GM23338 (cell line): ENCODE measurements at regions not wholly inside any gene's neighbourhood (a gene's known extent, or its start where the extent isn't known, plus 50 kb on each side); places are given as distances from the start of the nearest gene placed in this dataset.

ENCODE experiments used
- ATAC-seq: fragments of 200-7000 bp; cut with Tn5 transposase; 3 replicates; pipeline ENCODE4 v1.9.1; 2020
- DNase-seq: peaks from one replicate; pipeline ENCODE4 v3.0.0-alpha.2; 2015; ENCODE audit warnings: low spot score
- H2AFZ ChIP-seq: fragments of 200-600 bp; sonication (generic); 2 replicates; pipeline ENCODE4 v1.8.0; 2016; ENCODE audit warnings: antibody characterized with exemption, mild to moderate bottlenecking, moderate library complexity
- H3F3A ChIP-seq: fragments of 200-600 bp; sonication (generic); replicated peaks from 2 replicates; pipeline ENCODE4 v1.8.0; 2017; ENCODE audit warnings: antibody characterized with exemption, mixed run types, low read depth
- H3K27ac ChIP-seq: fragments of 200-600 bp; sonication (generic); 2 replicates; pipeline ENCODE4 v1.6.1; 2016; ENCODE audit warnings: low read depth
- H3K27me3 ChIP-seq: fragments of 200-600 bp; sonication (generic); 2 replicates; pipeline ENCODE4 v1.8.0; 2016; ENCODE audit warnings: mild to moderate bottlenecking, mixed run types, moderate library complexity; ENCODE audit not compliant: insufficient read depth
- H3K36me3 ChIP-seq: fragments of 200-600 bp; sonication (generic); 2 replicates; pipeline ENCODE4 v1.8.0; 2016; ENCODE audit warnings: mild to moderate bottlenecking; ENCODE audit not compliant: insufficient read depth
- H3K4me1 ChIP-seq: fragments of 200-600 bp; sonication (generic); 2 replicates; pipeline ENCODE4 v1.8.0; 2016; ENCODE audit warnings: mild to moderate bottlenecking, moderate library complexity; ENCODE audit not compliant: insufficient read depth
- H3K4me2 ChIP-seq: fragments of 200-600 bp; sonication (generic); 2 replicates; pipeline ENCODE4 v1.7.1; 2017; ENCODE audit warnings: mixed run types
- H3K4me3 ChIP-seq: fragments of 200-600 bp; sonication (generic); 2 replicates; pipeline ENCODE4 v1.6.1; 2016; ENCODE audit warnings: mixed run types
- H3K79me2 ChIP-seq: fragments of 200-600 bp; sonication (generic); replicated peaks from 2 replicates; pipeline ENCODE4 v1.8.0; 2017; ENCODE audit warnings: mild to moderate bottlenecking; ENCODE audit not compliant: insufficient read depth
- H3K9me2 ChIP-seq: fragments of 200-600 bp; sonication (generic); 2 replicates; pipeline ENCODE4 v1.8.0; 2017; ENCODE audit not compliant: insufficient read depth
- H4K20me1 ChIP-seq: fragments of 200-600 bp; sonication (generic); replicated peaks from 2 replicates; pipeline ENCODE4 v1.8.0; 2017; ENCODE audit warnings: mild to moderate bottlenecking; ENCODE audit not compliant: insufficient read depth
- H3K27ac Mint-ChIP-seq: 2 replicates; pipeline ENCODE4 v1.8.0; 2020; ENCODE audit warnings: inconsistent platforms, mild to moderate bottlenecking, moderate library complexity, mixed read lengths
- H3K27me3 Mint-ChIP-seq: 3 replicates; pipeline ENCODE4 v1.8.0; 2022; ENCODE audit warnings: low read depth, mild to moderate bottlenecking, moderate library complexity, mixed read lengths, inconsistent platforms; ENCODE audit not compliant: insufficient read depth, poor library complexity
- H3K36me3 Mint-ChIP-seq: 3 replicates; pipeline ENCODE4 v1.8.0; 2021; ENCODE audit warnings: low read depth, mild to moderate bottlenecking, inconsistent platforms, moderate library complexity, mixed read lengths
- H3K4me1 Mint-ChIP-seq: 3 replicates; pipeline ENCODE4 v1.8.0; 2020; ENCODE audit warnings: mild to moderate bottlenecking, inconsistent platforms, mixed read lengths
- H3K4me3 Mint-ChIP-seq: 3 replicates; pipeline ENCODE4 v1.8.0; 2021; ENCODE audit warnings: moderate library complexity, mild to moderate bottlenecking, inconsistent platforms, mixed read lengths
- H3K9me3 Mint-ChIP-seq: 3 replicates; pipeline ENCODE4 v1.8.0; 2020; ENCODE audit warnings: moderate library complexity, mild to moderate bottlenecking, inconsistent platforms, mixed read lengths
- CREB1 ChIP-seq: fragments of 250-450 bp; sonication (Bioruptor Pico); IDR thresholded peaks from 2 replicates; pipeline ENCODE4 v1.5.0; 2020; ENCODE audit warnings: low read depth, mild to moderate bottlenecking, moderate library complexity
- EZH2 ChIP-seq: fragments of 200-600 bp; sonication (generic); IDR thresholded peaks from one replicate; pipeline ENCODE4 v1.8.0; 2017; ENCODE audit warnings: antibody characterized with exemption, mild to moderate bottlenecking, low read depth; ENCODE audit not compliant: unreplicated experiment
- EZH2phosphoT487 ChIP-seq: fragments of 200-600 bp; sonication (generic); IDR thresholded peaks from one replicate; pipeline ENCODE4 v1.8.1; 2018; ENCODE audit warnings: antibody characterized with exemption; ENCODE audit not compliant: unreplicated experiment
- JUNB ChIP-seq: IDR thresholded peaks from one replicate; pipeline ENCODE4 v1.6.1; 2016; ENCODE audit warnings: antibody characterized with exemption; ENCODE audit not compliant: unreplicated experiment
- NANOG ChIP-seq: IDR thresholded peaks from 2 replicates; pipeline ENCODE4 v1.6.1; 2016; ENCODE audit warnings: antibody characterized with exemption, borderline replicate concordance
- POLR2AphosphoS5 ChIP-seq: IDR thresholded peaks from 2 replicates; pipeline ENCODE4 v1.6.1; 2016; ENCODE audit warnings: antibody characterized with exemption, low read depth
- STAT1 ChIP-seq: IDR thresholded peaks from one replicate; pipeline ENCODE4 v1.6.1; 2016; ENCODE audit warnings: antibody characterized with exemption; ENCODE audit not compliant: unreplicated experiment
- ZNF114 ChIP-seq: fragments of 250-450 bp; sonication (Bioruptor Pico); IDR thresholded peaks from 2 replicates; pipeline ENCODE4 v1.5.0; 2020; ENCODE audit warnings: mild to moderate bottlenecking, moderate library complexity
- ZNF331 ChIP-seq: fragments of 250-450 bp; sonication (Bioruptor Pico); IDR thresholded peaks from 2 replicates; pipeline ENCODE4 v1.5.0; 2020; ENCODE audit warnings: low read depth, mild to moderate bottlenecking, moderate library complexity
- TF ChIP-seq, protein P1 (sequence below): IDR thresholded peaks from one replicate; pipeline ENCODE4 v1.6.1; 2018; ENCODE audit warnings: antibody characterized with exemption; ENCODE audit not compliant: unreplicated experiment
- TF ChIP-seq, protein P2 (sequence below): IDR thresholded peaks from 2 replicates; pipeline ENCODE4 v1.6.1; 2016; ENCODE audit warnings: antibody characterized with exemption
- TF ChIP-seq, protein P3 (sequence below): fragments of 250-450 bp; sonication (Bioruptor Pico); IDR thresholded peaks from 2 replicates; pipeline ENCODE4 v1.5.0; 2020; ENCODE audit warnings: mild to moderate bottlenecking, moderate library complexity
- TF ChIP-seq, protein P4 (sequence below), 2 experiments: fragments of 200-600 bp in 1 of 2; sonication (generic) in 1 of 2; conservative IDR thresholded peaks; 2 replicates each; pipeline versions ENCODE4 v1.5.1 to v1.6.1; 2016 to 2017; ENCODE audit warnings: antibody characterized with exemption in 2 of 2, low read depth in 2 of 2, mild to moderate bottlenecking in 2 of 2, moderate library complexity in 1 of 2

DNA sequence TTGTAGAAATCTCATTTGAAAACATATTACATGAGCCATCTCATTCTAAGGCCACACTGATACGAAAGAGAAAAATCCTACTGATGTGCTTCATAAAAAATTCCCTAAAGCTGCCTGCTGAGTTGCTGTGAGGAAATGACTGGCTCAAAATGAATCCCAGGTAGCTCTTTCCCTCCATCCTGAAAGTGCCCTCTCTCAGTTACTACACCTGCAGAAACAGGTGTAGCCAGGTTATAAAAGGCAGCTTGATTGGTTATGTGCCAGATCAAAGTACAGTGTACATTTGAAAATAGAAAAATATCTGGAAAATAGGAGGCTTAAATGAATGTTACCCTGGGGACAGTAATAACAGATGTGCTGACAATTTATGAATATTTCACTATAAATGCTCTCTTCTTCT is 833.4 kb upstream of the ADGRL4 start:
- no peaks in the 10 kb centered on the region for H3K9me3 Mint-ChIP-seq
- no peak for ATAC-seq
- Histone ChIP-seq H3K9me2 (no peaks in the 10 kb centered on the region), H3F3A (no peaks in the 10 kb centered on the region), H3K4me3 (no peak overlapping the region), H3K4me2 (no peak overlapping the region), H3K36me3 (no peaks in the 10 kb centered on the region), H4K20me1 (no peaks in the 10 kb centered on the region), H3K79me2 (no peaks in the 10 kb centered on the region), H3K27ac (no peak overlapping the region), H2AFZ (no peak overlapping the region), H3K27me3 (no peaks in the 10 kb centered on the region), H3K4me1 (peaks cover 8% of the 10 kb centered on the region; the same call in 1 of the 2 replicates)
- no peak for DNase-seq
- no peak overlapping the region for H3K27ac Mint-ChIP-seq
- peaks cover 10% of the 10 kb centered on the region for H3K4me1 Mint-ChIP-seq
- TF ChIP-seq, protein P1, sequence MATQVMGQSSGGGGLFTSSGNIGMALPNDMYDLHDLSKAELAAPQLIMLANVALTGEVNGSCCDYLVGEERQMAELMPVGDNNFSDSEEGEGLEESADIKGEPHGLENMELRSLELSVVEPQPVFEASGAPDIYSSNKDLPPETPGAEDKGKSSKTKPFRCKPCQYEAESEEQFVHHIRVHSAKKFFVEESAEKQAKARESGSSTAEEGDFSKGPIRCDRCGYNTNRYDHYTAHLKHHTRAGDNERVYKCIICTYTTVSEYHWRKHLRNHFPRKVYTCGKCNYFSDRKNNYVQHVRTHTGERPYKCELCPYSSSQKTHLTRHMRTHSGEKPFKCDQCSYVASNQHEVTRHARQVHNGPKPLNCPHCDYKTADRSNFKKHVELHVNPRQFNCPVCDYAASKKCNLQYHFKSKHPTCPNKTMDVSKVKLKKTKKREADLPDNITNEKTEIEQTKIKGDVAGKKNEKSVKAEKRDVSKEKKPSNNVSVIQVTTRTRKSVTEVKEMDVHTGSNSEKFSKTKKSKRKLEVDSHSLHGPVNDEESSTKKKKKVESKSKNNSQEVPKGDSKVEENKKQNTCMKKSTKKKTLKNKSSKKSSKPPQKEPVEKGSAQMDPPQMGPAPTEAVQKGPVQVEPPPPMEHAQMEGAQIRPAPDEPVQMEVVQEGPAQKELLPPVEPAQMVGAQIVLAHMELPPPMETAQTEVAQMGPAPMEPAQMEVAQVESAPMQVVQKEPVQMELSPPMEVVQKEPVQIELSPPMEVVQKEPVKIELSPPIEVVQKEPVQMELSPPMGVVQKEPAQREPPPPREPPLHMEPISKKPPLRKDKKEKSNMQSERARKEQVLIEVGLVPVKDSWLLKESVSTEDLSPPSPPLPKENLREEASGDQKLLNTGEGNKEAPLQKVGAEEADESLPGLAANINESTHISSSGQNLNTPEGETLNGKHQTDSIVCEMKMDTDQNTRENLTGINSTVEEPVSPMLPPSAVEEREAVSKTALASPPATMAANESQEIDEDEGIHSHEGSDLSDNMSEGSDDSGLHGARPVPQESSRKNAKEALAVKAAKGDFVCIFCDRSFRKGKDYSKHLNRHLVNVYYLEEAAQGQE = no peak
- TF ChIP-seq NANOG = no peak
- TF ChIP-seq STAT1 = no peak
- TF ChIP-seq EZH2phosphoT487 = no peak
- TF ChIP-seq CREB1 (CRISPR knock-in tag) = no peak
- no peak for TF ChIP-seq ZNF114
- TF ChIP-seq, protein P2, sequence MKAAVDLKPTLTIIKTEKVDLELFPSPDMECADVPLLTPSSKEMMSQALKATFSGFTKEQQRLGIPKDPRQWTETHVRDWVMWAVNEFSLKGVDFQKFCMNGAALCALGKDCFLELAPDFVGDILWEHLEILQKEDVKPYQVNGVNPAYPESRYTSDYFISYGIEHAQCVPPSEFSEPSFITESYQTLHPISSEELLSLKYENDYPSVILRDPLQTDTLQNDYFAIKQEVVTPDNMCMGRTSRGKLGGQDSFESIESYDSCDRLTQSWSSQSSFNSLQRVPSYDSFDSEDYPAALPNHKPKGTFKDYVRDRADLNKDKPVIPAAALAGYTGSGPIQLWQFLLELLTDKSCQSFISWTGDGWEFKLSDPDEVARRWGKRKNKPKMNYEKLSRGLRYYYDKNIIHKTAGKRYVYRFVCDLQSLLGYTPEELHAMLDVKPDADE = no peak
- TF ChIP-seq, protein P3, sequence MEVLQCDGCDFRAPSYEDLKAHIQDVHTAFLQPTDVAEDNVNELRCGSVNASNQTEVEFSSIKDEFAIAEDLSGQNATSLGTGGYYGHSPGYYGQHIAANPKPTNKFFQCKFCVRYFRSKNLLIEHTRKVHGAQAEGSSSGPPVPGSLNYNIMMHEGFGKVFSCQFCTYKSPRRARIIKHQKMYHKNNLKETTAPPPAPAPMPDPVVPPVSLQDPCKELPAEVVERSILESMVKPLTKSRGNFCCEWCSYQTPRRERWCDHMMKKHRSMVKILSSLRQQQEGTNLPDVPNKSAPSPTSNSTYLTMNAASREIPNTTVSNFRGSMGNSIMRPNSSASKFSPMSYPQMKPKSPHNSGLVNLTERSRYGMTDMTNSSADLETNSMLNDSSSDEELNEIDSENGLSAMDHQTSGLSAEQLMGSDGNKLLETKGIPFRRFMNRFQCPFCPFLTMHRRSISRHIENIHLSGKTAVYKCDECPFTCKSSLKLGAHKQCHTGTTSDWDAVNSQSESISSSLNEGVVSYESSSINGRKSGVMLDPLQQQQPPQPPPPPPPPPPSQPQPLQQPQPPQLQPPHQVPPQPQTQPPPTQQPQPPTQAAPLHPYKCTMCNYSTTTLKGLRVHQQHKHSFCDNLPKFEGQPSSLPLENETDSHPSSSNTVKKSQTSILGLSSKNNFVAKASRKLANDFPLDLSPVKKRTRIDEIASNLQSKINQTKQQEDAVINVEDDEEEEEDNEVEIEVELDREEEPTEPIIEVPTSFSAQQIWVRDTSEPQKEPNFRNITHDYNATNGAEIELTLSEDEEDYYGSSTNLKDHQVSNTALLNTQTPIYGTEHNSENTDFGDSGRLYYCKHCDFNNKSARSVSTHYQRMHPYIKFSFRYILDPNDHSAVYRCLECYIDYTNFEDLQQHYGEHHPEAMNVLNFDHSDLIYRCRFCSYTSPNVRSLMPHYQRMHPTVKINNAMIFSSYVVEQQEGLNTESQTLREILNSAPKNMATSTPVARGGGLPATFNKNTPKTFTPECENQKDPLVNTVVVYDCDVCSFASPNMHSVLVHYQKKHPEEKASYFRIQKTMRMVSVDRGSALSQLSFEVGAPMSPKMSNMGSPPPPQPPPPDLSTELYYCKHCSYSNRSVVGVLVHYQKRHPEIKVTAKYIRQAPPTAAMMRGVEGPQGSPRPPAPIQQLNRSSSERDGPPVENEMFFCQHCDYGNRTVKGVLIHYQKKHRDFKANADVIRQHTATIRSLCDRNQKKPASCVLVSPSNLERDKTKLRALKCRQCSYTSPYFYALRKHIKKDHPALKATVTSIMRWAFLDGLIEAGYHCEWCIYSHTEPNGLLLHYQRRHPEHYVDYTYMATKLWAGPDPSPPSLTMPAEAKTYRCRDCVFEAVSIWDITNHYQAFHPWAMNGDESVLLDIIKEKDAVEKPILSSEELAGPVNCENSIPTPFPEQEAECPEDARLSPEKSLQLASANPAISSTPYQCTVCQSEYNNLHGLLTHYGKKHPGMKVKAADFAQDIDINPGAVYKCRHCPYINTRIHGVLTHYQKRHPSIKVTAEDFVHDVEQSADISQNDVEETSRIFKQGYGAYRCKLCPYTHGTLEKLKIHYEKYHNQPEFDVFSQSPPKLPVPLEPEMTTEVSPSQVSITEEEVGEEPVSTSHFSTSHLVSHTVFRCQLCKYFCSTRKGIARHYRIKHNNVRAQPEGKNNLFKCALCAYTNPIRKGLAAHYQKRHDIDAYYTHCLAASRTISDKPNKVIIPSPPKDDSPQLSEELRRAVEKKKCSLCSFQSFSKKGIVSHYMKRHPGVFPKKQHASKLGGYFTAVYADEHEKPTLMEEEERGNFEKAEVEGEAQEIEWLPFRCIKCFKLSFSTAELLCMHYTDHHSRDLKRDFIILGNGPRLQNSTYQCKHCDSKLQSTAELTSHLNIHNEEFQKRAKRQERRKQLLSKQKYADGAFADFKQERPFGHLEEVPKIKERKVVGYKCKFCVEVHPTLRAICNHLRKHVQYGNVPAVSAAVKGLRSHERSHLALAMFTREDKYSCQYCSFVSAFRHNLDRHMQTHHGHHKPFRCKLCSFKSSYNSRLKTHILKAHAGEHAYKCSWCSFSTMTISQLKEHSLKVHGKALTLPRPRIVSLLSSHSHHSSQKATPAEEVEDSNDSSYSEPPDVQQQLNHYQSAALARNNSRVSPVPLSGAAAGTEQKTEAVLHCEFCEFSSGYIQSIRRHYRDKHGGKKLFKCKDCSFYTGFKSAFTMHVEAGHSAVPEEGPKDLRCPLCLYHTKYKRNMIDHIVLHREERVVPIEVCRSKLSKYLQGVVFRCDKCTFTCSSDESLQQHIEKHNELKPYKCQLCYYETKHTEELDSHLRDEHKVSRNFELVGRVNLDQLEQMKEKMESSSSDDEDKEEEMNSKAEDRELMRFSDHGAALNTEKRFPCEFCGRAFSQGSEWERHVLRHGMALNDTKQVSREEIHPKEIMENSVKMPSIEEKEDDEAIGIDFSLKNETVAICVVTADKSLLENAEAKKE (CRISPR knock-in tag) = no peak
- TF ChIP-seq JUNB = no peak
- no peak for TF ChIP-seq ZNF331
- TF ChIP-seq EZH2 = no peak
- TF ChIP-seq, protein P4, sequence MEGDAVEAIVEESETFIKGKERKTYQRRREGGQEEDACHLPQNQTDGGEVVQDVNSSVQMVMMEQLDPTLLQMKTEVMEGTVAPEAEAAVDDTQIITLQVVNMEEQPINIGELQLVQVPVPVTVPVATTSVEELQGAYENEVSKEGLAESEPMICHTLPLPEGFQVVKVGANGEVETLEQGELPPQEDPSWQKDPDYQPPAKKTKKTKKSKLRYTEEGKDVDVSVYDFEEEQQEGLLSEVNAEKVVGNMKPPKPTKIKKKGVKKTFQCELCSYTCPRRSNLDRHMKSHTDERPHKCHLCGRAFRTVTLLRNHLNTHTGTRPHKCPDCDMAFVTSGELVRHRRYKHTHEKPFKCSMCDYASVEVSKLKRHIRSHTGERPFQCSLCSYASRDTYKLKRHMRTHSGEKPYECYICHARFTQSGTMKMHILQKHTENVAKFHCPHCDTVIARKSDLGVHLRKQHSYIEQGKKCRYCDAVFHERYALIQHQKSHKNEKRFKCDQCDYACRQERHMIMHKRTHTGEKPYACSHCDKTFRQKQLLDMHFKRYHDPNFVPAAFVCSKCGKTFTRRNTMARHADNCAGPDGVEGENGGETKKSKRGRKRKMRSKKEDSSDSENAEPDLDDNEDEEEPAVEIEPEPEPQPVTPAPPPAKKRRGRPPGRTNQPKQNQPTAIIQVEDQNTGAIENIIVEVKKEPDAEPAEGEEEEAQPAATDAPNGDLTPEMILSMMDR (conservative IDR thresholded peaks at IDR 0.05; ENCODE audit: low read depth in 2 of 2) = no peak
- no peak for TF ChIP-seq POLR2AphosphoS5
- H3K27me3 Mint-ChIP-seq = no peaks in the 10 kb centered on the region
- no peak overlapping the region for H3K4me3 Mint-ChIP-seq
- no peaks in the 10 kb centered on the region for H3K36me3 Mint-ChIP-seq
